MM.1S (cell line): ENCODE measurements at regions not wholly inside any gene's neighbourhood (a gene's known extent, or its start where the extent isn't known, plus 50 kb on each side); places are given as distances from the start of the nearest gene placed in this dataset.
"Not testable (repeated sequence)": the region's sequence is repeated elsewhere in the genome, so short reads cannot be mapped to it uniquely, and the experiment has no call there.

Experiments
- DNase-seq: peaks from one replicate; pipeline ENCODE4 v3.0.0-alpha.2; 2015
- H2AFZ ChIP-seq: fragments of 300-600 bp; sonication (generic); 2 replicates; pipeline ENCODE4 v1.6.0; 2016; ENCODE audit warnings: antibody characterized with exemption, low read length
- H3F3A ChIP-seq: fragments of 300-600 bp; sonication (generic); 2 replicates; pipeline ENCODE4 v1.6.1; 2016; ENCODE audit warnings: mild to moderate bottlenecking, antibody characterized with exemption, low read length, moderate library complexity, mixed read lengths; ENCODE audit not compliant: insufficient read depth
- H3K27ac ChIP-seq: fragments of 300-600 bp; sonication (generic); 2 replicates; pipeline ENCODE4 v1.5.1; 2016; ENCODE audit warnings: mild to moderate bottlenecking, low read length
- H3K27me3 ChIP-seq: fragments of 300-600 bp; sonication (generic); replicated peaks from 2 replicates; pipeline ENCODE4 v1.6.0; 2016; ENCODE audit warnings: low read length; ENCODE audit not compliant: insufficient read depth
- H3K36me3 ChIP-seq: fragments of 300-600 bp; sonication (generic); replicated peaks from 2 replicates; pipeline ENCODE4 v1.6.1; 2016; ENCODE audit warnings: mild to moderate bottlenecking, low read length, mixed read lengths; ENCODE audit not compliant: insufficient read depth
- H3K4me1 ChIP-seq: fragments of 300-600 bp; sonication (generic); 2 replicates; pipeline ENCODE4 v1.6.1; 2016; ENCODE audit warnings: low read length, mixed read lengths
- H3K4me2 ChIP-seq: fragments of 300-600 bp; sonication (generic); 2 replicates; pipeline ENCODE4 v1.6.0; 2016; ENCODE audit warnings: low read depth, low read length
- H3K4me3 ChIP-seq: fragments of 300-600 bp; sonication (generic); 2 replicates; pipeline ENCODE4 v1.5.1; 2016; ENCODE audit warnings: low read length, mixed read lengths
- H3K79me2 ChIP-seq: fragments of 300-600 bp; sonication (generic); 2 replicates; pipeline ENCODE4 v1.6.1; 2016; ENCODE audit warnings: mixed run types, low read length, mixed read lengths
- H3K9ac ChIP-seq: fragments of 300-600 bp; sonication (generic); 2 replicates; pipeline ENCODE4 v1.6.1; 2016; ENCODE audit warnings: low read length, mixed read lengths
- H3K9me2 ChIP-seq: fragments of 300-600 bp; sonication (generic); replicated peaks from 2 replicates; pipeline ENCODE4 v1.6.1; 2016; ENCODE audit warnings: mild to moderate bottlenecking, low read length, mixed read lengths; ENCODE audit not compliant: insufficient read depth
- H3K9me3 ChIP-seq: fragments of 300-600 bp; sonication (generic); replicated peaks from 2 replicates; pipeline ENCODE4 v1.6.1; 2016; ENCODE audit warnings: mild to moderate bottlenecking, low read length, mixed read lengths; ENCODE audit not compliant: insufficient read depth
- H4K20me1 ChIP-seq: fragments of 300-600 bp; sonication (generic); 2 replicates; pipeline ENCODE4 v1.6.1; 2016; ENCODE audit warnings: mild to moderate bottlenecking, low read length, moderate library complexity, mixed read lengths; ENCODE audit not compliant: insufficient read depth
- CTCF ChIP-seq: fragments of 300-600 bp; sonication (generic); IDR thresholded peaks from 2 replicates; pipeline ENCODE4 v1.5.1; 2016; ENCODE audit warnings: antibody characterized with exemption, low read length, mixed read lengths
- EZH2 ChIP-seq: fragments of 300-600 bp; sonication (generic); optimal IDR thresholded peaks from 2 replicates; pipeline ENCODE3; 2017; ENCODE audit warnings: low read depth, mild to moderate bottlenecking, antibody characterized with exemption, low read length, mixed read lengths
- EZH2phosphoT487 ChIP-seq: fragments of 300-600 bp; sonication (generic); IDR thresholded peaks from 2 replicates; pipeline ENCODE4 v1.6.1; 2018; ENCODE audit warnings: antibody characterized with exemption, low read length

- Histone ChIP-seq H3K27me3 (no peaks in the 10 kb centered on the region), H3K9me2 (no peaks in the 10 kb centered on the region), H3K36me3 (no peaks in the 10 kb centered on the region), H3K4me2 (no peak overlapping the region), H3K4me3 (no peak overlapping the region), H3K9me3 (no peaks in the 10 kb centered on the region), H3K4me1 (no peaks in the 10 kb centered on the region), H3K27ac (no peak overlapping the region), H2AFZ (no peak overlapping the region), H3F3A (no peaks in the 10 kb centered on the region), H4K20me1 (no peaks in the 10 kb centered on the region), H3K9ac (no peak overlapping the region), H3K79me2 (no peaks in the 10 kb centered on the region)
- DNase-seq = no peak
- TF ChIP-seq CTCF (no peak), EZH2 (no peak), EZH2phosphoT487 (no peak)
Measured at GRCh38 chrX:465418-466215, 78.9 kb upstream of the PPP2R3B start.

- H3K9me3 ChIP-seq, H3K27me3 ChIP-seq, H3K36me3 ChIP-seq: not testable (repeated sequence)
Measured at GRCh38 chrX:466836-467235, 80.1 kb upstream of the PPP2R3B start.

DNA sequence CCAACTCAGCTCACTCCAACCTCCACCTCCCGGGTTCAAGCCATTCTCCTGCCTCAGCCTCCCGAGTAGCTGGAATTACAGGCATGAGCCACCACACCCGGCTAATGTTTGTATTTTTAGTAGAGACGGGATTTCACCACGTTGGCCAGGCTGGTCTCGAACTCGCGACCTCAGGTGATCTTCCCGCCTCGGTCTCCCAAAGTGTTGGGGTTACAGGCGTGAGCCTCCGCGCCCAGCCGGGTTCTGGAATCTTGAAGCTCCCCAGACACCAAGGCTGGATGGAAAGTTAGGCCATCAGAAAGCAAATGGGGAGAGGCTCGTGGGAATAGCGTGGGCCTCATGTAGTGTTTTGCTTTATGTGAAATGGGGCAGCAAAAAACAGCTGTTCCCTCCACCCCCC is 81.0 kb upstream of the PPP2R3B start:
- not testable (repeated sequence) for H3K36me3 ChIP-seq, H3K9me3 ChIP-seq, H3K9me2 ChIP-seq, H3K9ac ChIP-seq, H3F3A ChIP-seq, H3K79me2 ChIP-seq, H3K4me2 ChIP-seq, H3K4me3 ChIP-seq, H3K4me1 ChIP-seq, H3K27me3 ChIP-seq, H3K27ac ChIP-seq, H4K20me1 ChIP-seq, H2AFZ ChIP-seq, DNase-seq

More at GRCh38 chrX:466836-467235, 80.1 kb upstream of the PPP2R3B start:
- H3K9ac ChIP-seq, H3K4me1 ChIP-seq, H2AFZ ChIP-seq, H3K4me2 ChIP-seq, H3K79me2 ChIP-seq, H3K27ac ChIP-seq, H3K9me2 ChIP-seq, H3K4me3 ChIP-seq, H4K20me1 ChIP-seq, DNase-seq, H3F3A ChIP-seq: not testable (repeated sequence)

GRCh38 chrX:468979-469378 is 82.3 kb upstream of the PPP2R3B start:
- Histone ChIP-seq H3K27ac (no peak overlapping the region), H3K4me3 (no peak overlapping the region), H2AFZ (no peak overlapping the region), H3K4me2 (no peak overlapping the region), H3K9me3 (no peaks in the 10 kb centered on the region), H3K36me3 (no peaks in the 10 kb centered on the region), H3K4me1 (no peaks in the 10 kb centered on the region), H3K9ac (no peak overlapping the region), H4K20me1 (no peaks in the 10 kb centered on the region), H3K79me2 (no peaks in the 10 kb centered on the region), H3K9me2 (no peaks in the 10 kb centered on the region), H3K27me3 (0 out of 2 replicates have a peak, but pooled peaks cover 2% of the 10 kb centered on the region), H3F3A (no peaks in the 10 kb centered on the region)
- DNase-seq = no peak
- TF ChIP-seq CTCF (no peak), EZH2 (no peak)
